Right renal pelvis (tissue), 4 donors: ENCODE measurements at regions not wholly inside any gene's neighbourhood (a gene's known extent, or its start where the extent isn't known, plus 50 kb on each side); places are given as distances from the start of the nearest gene placed in this dataset.

ENCODE experiments used
- DNase-seq, 4 donors: peaks; one replicate each; pipeline ENCODE4 v3.0.0-alpha.2; 2013; ENCODE audit warnings: low read depth in 4 of 4, low spot score in 3 of 4, missing footprints in 1 of 4

- no peak for DNase-seq
Observed at GRCh38 chr16:5605404-5605803, 507.8 kb upstream of the EEF2KMT start.

DNA sequence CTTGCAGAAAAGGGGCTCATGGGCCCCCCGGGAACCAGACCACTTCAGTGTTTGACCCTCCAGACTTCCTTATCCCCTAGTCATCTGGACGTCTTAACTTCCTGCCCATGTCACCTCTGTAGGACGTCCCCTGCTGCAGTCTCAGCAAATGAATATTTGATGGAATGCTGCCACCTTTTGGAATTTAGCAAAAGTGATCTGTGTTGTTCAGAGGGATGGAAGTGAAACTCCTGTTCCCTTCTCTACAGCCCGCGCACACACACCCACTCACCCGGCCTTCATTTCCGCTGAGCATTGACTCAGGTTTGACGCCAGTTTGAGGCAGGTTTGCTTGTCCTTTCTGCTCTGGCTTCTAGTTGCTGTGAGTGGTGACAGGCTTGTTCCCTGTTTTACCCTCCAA, 507.2 kb upstream of the EEF2KMT start:
- peak in 2 of 4 donors; percentile 12 to 26 for DNase-seq

- DNase-seq, result no peak
Observed at GRCh38 chr16:5603836-5604235, 506.2 kb upstream of the EEF2KMT start.

DNA sequence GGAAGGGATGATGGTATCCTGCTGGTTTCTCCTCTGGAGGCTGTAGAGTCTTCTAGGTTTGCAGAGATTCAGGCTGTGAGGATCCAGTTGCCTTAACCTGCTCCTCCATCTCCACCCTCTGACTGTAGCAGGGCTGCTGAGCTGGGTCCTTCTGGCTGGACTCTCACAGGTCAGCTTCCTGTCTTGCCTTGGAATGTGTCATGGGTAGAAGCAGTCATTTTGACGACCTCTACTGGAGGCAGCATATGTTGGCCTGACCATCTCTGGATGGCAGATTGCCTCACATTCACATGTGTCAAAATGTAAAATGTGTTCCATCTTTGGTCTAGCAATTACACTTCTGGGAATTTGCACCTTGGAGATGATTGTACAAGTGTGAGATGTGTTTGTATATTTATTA, 504.4 kb upstream of the EEF2KMT start:
- no peak for DNase-seq

- DNase-seq, result no peak
Observed at GRCh38 chr16:5598793-5599192, 501.2 kb upstream of the EEF2KMT start.

DNA sequence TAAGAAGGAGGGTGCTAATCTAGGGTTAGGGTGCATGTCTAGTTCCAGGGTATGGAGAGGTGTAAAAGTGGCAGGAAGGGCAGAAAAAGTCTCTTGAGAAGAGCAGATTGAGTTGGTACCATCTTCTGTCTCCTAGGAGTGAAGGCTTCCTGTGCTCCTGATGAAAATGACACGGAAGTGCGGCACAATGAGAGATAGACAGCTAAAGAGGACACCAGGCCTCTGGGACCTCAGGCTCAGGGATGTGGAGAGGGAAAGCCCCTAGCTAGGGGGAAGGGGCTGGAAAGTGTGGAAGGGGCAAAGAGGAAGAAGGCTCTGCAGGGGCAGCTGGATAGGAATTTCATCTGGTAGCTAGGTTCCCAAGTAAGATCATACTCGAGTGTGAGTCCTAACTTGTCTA, 498.3 kb upstream of the EEF2KMT start:
- no peak for DNase-seq

DNA sequence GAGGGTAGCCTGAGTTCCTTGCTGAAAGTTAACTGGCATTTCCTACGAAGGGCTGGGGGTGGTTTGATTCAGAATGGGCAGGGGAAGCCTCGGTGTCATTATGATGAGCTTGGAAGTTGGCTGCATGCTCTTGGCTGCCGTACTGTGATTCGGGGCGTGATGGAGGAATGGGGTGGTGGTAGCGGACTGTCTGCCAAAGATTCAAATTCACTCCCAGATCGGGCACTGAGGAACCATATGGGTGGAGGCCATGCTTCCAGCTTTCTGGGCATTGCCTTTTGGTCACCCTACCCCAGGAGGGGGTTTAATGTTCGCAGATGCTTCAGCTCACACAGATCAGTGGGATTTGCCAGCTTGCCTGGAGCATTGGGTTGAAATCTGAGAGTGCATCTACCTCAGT, 492.8 kb upstream of the EEF2KMT start:
- no peak for DNase-seq

GRCh38 chr16:5589812-5590373, 492.3 kb upstream of the EEF2KMT start:
- no peak for DNase-seq

- no peak for DNase-seq
Observed at GRCh38 chr16:5584109-5584508, 486.5 kb upstream of the EEF2KMT start.

GRCh38 chr16:5582529-5582928, 484.9 kb upstream of the EEF2KMT start:
- DNase-seq, result no peak

GRCh38 chr16:5581908-5582307, 484.3 kb upstream of the EEF2KMT start:
- DNase-seq, result no peak

DNA sequence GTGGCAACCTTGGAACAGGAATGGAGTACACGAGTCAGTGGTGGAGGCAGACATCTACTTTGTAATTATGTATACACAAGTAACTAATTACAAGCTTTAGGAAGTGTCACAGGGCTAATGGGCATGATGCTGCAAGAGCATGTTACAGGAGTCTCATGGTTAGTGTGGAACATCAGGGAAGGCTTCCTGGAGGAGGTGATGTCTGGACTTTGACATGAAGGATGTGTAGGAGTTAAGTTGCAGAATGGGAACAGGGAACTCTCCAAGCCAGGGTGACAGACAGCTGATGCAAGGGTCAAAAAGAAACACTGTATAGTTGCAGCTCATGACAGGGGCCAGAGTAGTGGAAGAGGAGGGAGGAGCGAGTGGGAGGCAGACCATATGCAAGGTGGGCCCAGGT, 483.8 kb upstream of the EEF2KMT start:
- no peak for DNase-seq

GRCh38 chr16:5580772-5581171, 483.2 kb upstream of the EEF2KMT start:
- no peak for DNase-seq

GRCh38 chr16:5580296-5580695, 482.7 kb upstream of the EEF2KMT start:
- DNase-seq, result no peak

- no peak for DNase-seq
Observed at GRCh38 chr16:5578980-5579379, 481.4 kb upstream of the EEF2KMT start.

DNA sequence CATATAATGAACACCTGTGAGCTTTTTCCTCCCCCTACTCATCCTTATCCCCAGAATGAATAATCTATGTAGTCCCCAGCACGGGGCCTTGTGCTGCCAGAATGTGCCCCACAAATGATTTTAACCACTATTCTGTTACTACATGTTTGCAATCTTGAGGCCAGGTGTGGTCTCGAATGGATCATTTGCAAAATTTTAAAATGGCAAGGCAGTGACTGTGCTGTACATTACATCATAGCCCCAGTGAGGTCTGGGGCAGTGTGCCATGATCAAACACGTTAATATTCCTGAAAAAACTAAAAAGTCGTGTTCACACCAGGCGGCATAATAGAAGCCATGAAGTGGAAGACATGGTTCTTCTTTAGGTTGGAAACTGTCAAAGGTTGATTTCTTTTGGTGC, 479.9 kb upstream of the EEF2KMT start:
- DNase-seq, result no peak

- DNase-seq, result no peak
Observed at GRCh38 chr16:5575646-5576245, 478.2 kb upstream of the EEF2KMT start.

- no peak for DNase-seq
Observed at GRCh38 chr16:5575121-5575520, 477.5 kb upstream of the EEF2KMT start.

DNA sequence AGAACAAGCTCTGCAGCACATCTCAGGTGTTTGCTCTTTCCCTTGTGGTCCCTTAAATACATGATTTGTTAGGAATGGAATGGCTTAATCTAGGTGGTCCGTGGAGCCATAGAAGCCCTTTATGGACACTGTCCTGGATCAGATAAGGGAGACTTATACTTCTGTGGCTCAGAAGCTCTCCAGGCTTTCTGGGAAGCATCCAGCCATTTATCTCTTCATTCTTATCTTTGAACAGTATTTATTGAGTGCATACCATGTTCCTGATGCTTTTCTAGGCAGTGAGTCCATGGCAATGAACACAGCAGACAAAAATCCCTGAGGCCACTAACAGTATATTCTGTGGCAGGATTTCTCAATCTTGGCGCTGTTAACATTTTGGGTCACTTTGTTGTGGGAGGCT, 474.5 kb upstream of the EEF2KMT start:
- no peak for DNase-seq

GRCh38 chr16:5571446-5571845, 473.9 kb upstream of the EEF2KMT start:
- no peak for DNase-seq

DNA sequence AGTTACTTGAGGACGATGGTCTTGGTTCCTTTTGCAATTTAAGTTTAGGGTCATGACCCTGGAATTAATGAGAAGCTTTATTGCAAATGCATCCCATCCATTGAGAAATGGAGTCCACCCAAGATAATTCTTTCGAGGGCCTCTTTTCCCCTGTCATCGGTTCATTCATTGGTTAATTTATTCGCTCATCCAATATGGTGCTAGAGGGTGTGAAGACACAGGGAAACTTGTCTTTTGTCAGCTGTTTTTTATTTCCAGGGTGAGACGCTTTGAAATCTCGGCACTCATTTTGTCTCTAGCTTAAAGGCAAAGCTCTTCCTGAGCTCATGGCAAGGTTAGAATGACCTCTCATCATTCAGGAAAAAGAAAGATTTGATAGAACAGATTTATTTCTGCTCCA, 464.2 kb upstream of the EEF2KMT start:
- DNase-seq, result no peak

GRCh38 chr16:5560084-5560483, 462.5 kb upstream of the EEF2KMT start:
- DNase-seq, result no peak

- DNase-seq, result no peak
Observed at GRCh38 chr16:5557966-5558365, 460.4 kb upstream of the EEF2KMT start.
